Loucy (cell line): ENCODE measurements at regions not wholly inside any gene's neighbourhood (a gene's known extent, or its start where the extent isn't known, plus 50 kb on each side); places are given as distances from the start of the nearest gene placed in this dataset.

Experiments used
- H2AFZ ChIP-seq: fragments of 200-600 bp; sonication (generic); 2 replicates; pipeline ENCODE4 v1.6.0; 2016; ENCODE audit warnings: antibody characterized with exemption, mild to moderate bottlenecking, low read length, moderate library complexity
- H3F3A ChIP-seq: fragments of 200-600 bp; 2 replicates; pipeline ENCODE4 v1.6.0; 2016; ENCODE audit warnings: antibody characterized with exemption, low read depth, mild to moderate bottlenecking
- H3K27me3 ChIP-seq: fragments of 200-600 bp; sonication (generic); 2 replicates; pipeline ENCODE4 v1.6.1; 2014; ENCODE audit warnings: low read length, mild to moderate bottlenecking; ENCODE audit not compliant: insufficient read depth, poor library complexity, severe bottlenecking
- H3K36me3 ChIP-seq: fragments of 200-600 bp; sonication (generic); 2 replicates; pipeline ENCODE4 v1.6.1; 2016; ENCODE audit warnings: low read length; ENCODE audit not compliant: insufficient read depth
- H3K4me1 ChIP-seq: fragments of 200-600 bp; sonication (generic); 2 replicates; pipeline ENCODE4 v1.5.1; 2014; ENCODE audit warnings: low read length, mild to moderate bottlenecking; ENCODE audit not compliant: insufficient read depth, poor library complexity, severe bottlenecking
- H3K4me2 ChIP-seq: fragments of 200-600 bp; sonication (generic); 2 replicates; pipeline ENCODE4 v1.6.0; 2014; ENCODE audit warnings: antibody characterized with exemption, low read length, low read depth, mild to moderate bottlenecking; ENCODE audit not compliant: poor library complexity, severe bottlenecking
- H3K4me3 ChIP-seq: fragments of 200-600 bp; sonication (generic); 2 replicates; pipeline ENCODE4 v1.5.1; 2014; ENCODE audit warnings: low read length, mild to moderate bottlenecking, mixed read lengths; ENCODE audit not compliant: poor library complexity, severe bottlenecking
- H3K79me2 ChIP-seq: fragments of 200-600 bp; sonication (generic); 2 replicates; pipeline ENCODE4 v1.6.1; 2014; ENCODE audit warnings: low read length; ENCODE audit not compliant: insufficient read depth
- H3K9ac ChIP-seq: fragments of 200-600 bp; sonication (generic); 2 replicates; pipeline ENCODE4 v1.6.0; 2014; ENCODE audit warnings: mild to moderate bottlenecking, low read depth, low read length, moderate library complexity; ENCODE audit not compliant: poor library complexity, severe bottlenecking
- H3K9me2 ChIP-seq: fragments of 200-600 bp; sonication (generic); replicated peaks from 2 replicates; pipeline ENCODE4 v1.6.1; 2016; ENCODE audit warnings: low read depth, low read length, mixed read lengths
- H3K9me3 ChIP-seq: fragments of 200-600 bp; sonication (generic); 2 replicates; pipeline ENCODE4 v1.6.1; 2014; ENCODE audit warnings: mild to moderate bottlenecking, antibody characterized with exemption, low read length, low read depth; ENCODE audit not compliant: insufficient read depth
- H4K20me1 ChIP-seq: fragments of 200-600 bp; sonication (generic); 2 replicates; pipeline ENCODE4 v1.6.0; 2014; ENCODE audit warnings: antibody characterized with exemption, low read length, mild to moderate bottlenecking; ENCODE audit not compliant: insufficient read depth, poor library complexity, severe bottlenecking
- EZH2phosphoT487 ChIP-seq: fragments of 200-600 bp; IDR thresholded peaks from 2 replicates; pipeline ENCODE4 v1.6.1; 2018; ENCODE audit warnings: antibody characterized with exemption, mild to moderate bottlenecking, moderate library complexity, borderline replicate concordance
- TF ChIP-seq, protein P1 (sequence below): fragments of 200-600 bp; sonication (generic); conservative IDR thresholded peaks from 2 replicates; pipeline ENCODE4 v1.5.1; 2014; ENCODE audit warnings: mild to moderate bottlenecking, antibody characterized with exemption, low read length

DNA sequence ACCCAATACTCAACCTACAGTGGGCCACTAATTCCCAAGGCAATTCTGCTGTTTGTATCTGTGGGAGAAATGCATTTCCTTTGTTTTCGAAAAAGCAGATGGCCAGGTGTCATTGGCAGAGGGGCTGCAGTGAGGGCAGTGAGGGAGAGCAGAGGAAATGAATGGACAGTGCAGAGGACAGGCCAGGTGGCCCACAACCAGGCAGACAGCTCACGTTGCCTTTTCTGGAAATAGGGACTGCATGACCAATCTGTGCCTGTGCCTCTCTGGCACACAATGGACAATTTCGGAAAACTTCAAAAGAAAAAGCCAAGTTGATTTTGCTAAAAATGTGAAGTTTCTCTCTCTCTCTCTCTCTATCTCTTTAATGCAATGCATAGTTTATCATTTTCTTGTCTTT is 52.6 kb upstream of the ETS2 start:
- H4K20me1 ChIP-seq = no peaks in the 10 kb centered on the region
- H3F3A ChIP-seq = no peaks in the 10 kb centered on the region; the same call in 1 of the 2 replicates
- no peak overlapping the region for H3K4me3 ChIP-seq
- H3K36me3 ChIP-seq = no peaks in the 10 kb centered on the region
- TF ChIP-seq, protein P1, sequence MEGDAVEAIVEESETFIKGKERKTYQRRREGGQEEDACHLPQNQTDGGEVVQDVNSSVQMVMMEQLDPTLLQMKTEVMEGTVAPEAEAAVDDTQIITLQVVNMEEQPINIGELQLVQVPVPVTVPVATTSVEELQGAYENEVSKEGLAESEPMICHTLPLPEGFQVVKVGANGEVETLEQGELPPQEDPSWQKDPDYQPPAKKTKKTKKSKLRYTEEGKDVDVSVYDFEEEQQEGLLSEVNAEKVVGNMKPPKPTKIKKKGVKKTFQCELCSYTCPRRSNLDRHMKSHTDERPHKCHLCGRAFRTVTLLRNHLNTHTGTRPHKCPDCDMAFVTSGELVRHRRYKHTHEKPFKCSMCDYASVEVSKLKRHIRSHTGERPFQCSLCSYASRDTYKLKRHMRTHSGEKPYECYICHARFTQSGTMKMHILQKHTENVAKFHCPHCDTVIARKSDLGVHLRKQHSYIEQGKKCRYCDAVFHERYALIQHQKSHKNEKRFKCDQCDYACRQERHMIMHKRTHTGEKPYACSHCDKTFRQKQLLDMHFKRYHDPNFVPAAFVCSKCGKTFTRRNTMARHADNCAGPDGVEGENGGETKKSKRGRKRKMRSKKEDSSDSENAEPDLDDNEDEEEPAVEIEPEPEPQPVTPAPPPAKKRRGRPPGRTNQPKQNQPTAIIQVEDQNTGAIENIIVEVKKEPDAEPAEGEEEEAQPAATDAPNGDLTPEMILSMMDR = no peak
- TF ChIP-seq EZH2phosphoT487 = no peak
- H2AFZ ChIP-seq = no peak overlapping the region
- peaks cover 17% of the 10 kb centered on the region for H3K4me1 ChIP-seq
- no peaks in the 10 kb centered on the region for H3K9me3 ChIP-seq
- no peaks in the 10 kb centered on the region for H3K79me2 ChIP-seq
- no peak overlapping the region for H3K9ac ChIP-seq
- no peak overlapping the region for H3K4me2 ChIP-seq
- no peaks in the 10 kb centered on the region for H3K9me2 ChIP-seq
- H3K27me3 ChIP-seq = no peaks in the 10 kb centered on the region

- Histone ChIP-seq H3K36me3 (no peaks in the 10 kb centered on the region), H3K9me3 (no peaks in the 10 kb centered on the region), H3K9ac (no peak overlapping the region), H3K4me1 (peaks cover 17% of the 10 kb centered on the region), H3K9me2 (no peaks in the 10 kb centered on the region), H4K20me1 (no peaks in the 10 kb centered on the region), H3K27me3 (no peaks in the 10 kb centered on the region), H3K4me3 (no peak overlapping the region), H3K4me2 (no peak overlapping the region), H3K79me2 (no peaks in the 10 kb centered on the region), H2AFZ (no peak overlapping the region), H3F3A (no peaks in the 10 kb centered on the region; the same call in 1 of the 2 replicates)
- no peak for TF ChIP-seq EZH2phosphoT487
- TF ChIP-seq, protein P1 = no peak
Observed at GRCh38 chr21:38753557-38753971, 52.2 kb upstream of the ETS2 start.
